A673 (cell line): ENCODE measurements at regions not wholly inside any gene's neighbourhood (a gene's known extent, or its start where the extent isn't known, plus 50 kb on each side); places are given as distances from the start of the nearest gene placed in this dataset.

Experiments used
- BruUV-seq: library from RNA; stranded (reverse); fragments of 400-500 nt; replicated peaks from 2 replicates; lab custom pipeline; 2021; lab: Mats Ljungman, UMichigan
- CTCF ChIA-PET: fragments of 300-600 bp; sonication (Branson Sonifier 250); formaldehyde crosslinking; loops from one replicate; lab custom pipeline; 2022; ENCODE audit warnings: antibody characterized with exemption; lab: Charles Lee
- POLR2A ChIA-PET: fragments of 300-600 bp; sonication (Branson Sonifier 250); formaldehyde crosslinking; loops from one replicate; lab custom pipeline; 2022; ENCODE audit warnings: antibody characterized with exemption; ENCODE audit not compliant: low non-redundant PET; lab: Charles Lee
- DNase-seq: peaks from one replicate; pipeline ENCODE4 v3.0.0-alpha.2; 2015; ENCODE audit warnings: low spot score
- H3K27ac ChIP-seq: fragments of 200-600 bp; sonication (generic); 2 replicates; pipeline ENCODE4 v1.5.1; 2016; ENCODE audit warnings: mixed run types, low read depth, mild to moderate bottlenecking, mixed read lengths, antibody characterized with exemption, low read length; ENCODE audit not compliant: poor library complexity, severe bottlenecking
- H3K27me3 ChIP-seq: fragments of 200-600 bp; sonication (generic); replicated peaks from 2 replicates; pipeline ENCODE4 v1.6.1; 2017; ENCODE audit warnings: mixed run types, low read depth, mild to moderate bottlenecking, mixed read lengths, antibody characterized with exemption, low read length; ENCODE audit not compliant: insufficient read depth, poor library complexity
- H3K36me3 ChIP-seq: fragments of 200-600 bp; sonication (generic); 2 replicates; pipeline ENCODE4 v1.6.1; 2016; ENCODE audit warnings: mixed run types, mild to moderate bottlenecking, mixed read lengths, antibody characterized with exemption, low read length; ENCODE audit not compliant: insufficient read depth, poor library complexity, severe bottlenecking
- H3K4me1 ChIP-seq: fragments of 200-600 bp; sonication (generic); 2 replicates; pipeline ENCODE4 v1.6.1; 2017; ENCODE audit warnings: mixed run types, mild to moderate bottlenecking, mixed read lengths, antibody characterized with exemption, low read length; ENCODE audit not compliant: insufficient read depth, poor library complexity, severe bottlenecking
- H3K4me3 ChIP-seq: fragments of 200-600 bp; sonication (generic); 2 replicates; pipeline ENCODE4 v1.5.1; 2016; ENCODE audit warnings: low read depth, mixed run types, mild to moderate bottlenecking, mixed read lengths, low read length; ENCODE audit not compliant: poor library complexity, severe bottlenecking
- H3K9me3 ChIP-seq: fragments of 200-600 bp; sonication (generic); 2 replicates; pipeline ENCODE4 v1.6.1; 2016; ENCODE audit warnings: mixed run types, low read depth, mild to moderate bottlenecking, mixed read lengths, antibody characterized with exemption, low read length; ENCODE audit not compliant: poor library complexity, severe bottlenecking
- CTCF ChIP-seq: fragments of 300-800, 200-600 bp; sonication (generic); conservative IDR thresholded peaks from 2 replicates; pipeline ENCODE4 v1.5.1; 2017; ENCODE audit warnings: low read depth, mild to moderate bottlenecking, antibody characterized with exemption, low read length, moderate library complexity, mixed read lengths
- EZH2 ChIP-seq: fragments of 200-600 bp; sonication (generic); IDR thresholded peaks from 2 replicates; pipeline ENCODE4 v1.6.1; 2017; ENCODE audit warnings: borderline replicate concordance, low read depth, mild to moderate bottlenecking, mixed read lengths, antibody characterized with exemption, low read length; ENCODE audit not compliant: poor library complexity, severe bottlenecking
- intact Hi-C: fragments of 100-400 bp; cut with micrococcal nuclease; formaldehyde crosslinking; loops from one replicate; pipeline ENCODE4 v1.10.0; 2022; ENCODE audit not compliant: unreplicated experiment

GRCh38 chr9:23447944-23448343 is 378.1 kb downstream of the ELAVL2 start:
- DNase-seq, result no peak
- no peak overlapping the region for H3K4me3 ChIP-seq
- no TSS peak for BruUV-seq
- no peaks in the 10 kb centered on the region for H3K9me3 ChIP-seq
- ChIA-PET CTCF (no interaction called here), POLR2A (no interaction called here)
- H3K4me1 ChIP-seq, result no peaks in the 10 kb centered on the region
- H3K36me3 ChIP-seq, result no peaks in the 10 kb centered on the region
- TF ChIP-seq CTCF, result no peak
- TF ChIP-seq EZH2, result no peak
- no peaks in the 10 kb centered on the region for H3K27me3 ChIP-seq
- intact Hi-C loops, result no loop called here
- no peak overlapping the region for H3K27ac ChIP-seq

- no peak overlapping the region for H3K27ac ChIP-seq
- H3K4me3 ChIP-seq, result no peak overlapping the region
- H3K9me3 ChIP-seq, result no peaks in the 10 kb centered on the region
- TF ChIP-seq EZH2 (no peak), CTCF (no peak)
- ChIA-PET CTCF (no interaction called here), POLR2A (no interaction called here)
- H3K36me3 ChIP-seq, result no peaks in the 10 kb centered on the region
- intact Hi-C loops, result no loop called here
- DNase-seq, result no peak
- no peaks in the 10 kb centered on the region for H3K27me3 ChIP-seq
- no peaks in the 10 kb centered on the region for H3K4me1 ChIP-seq
- BruUV-seq, result no TSS peak
Measured at GRCh38 chr9:23451802-23452418, 374.1 kb downstream of the ELAVL2 start.

GRCh38 chr9:23464275-23464674 is 361.8 kb downstream of the ELAVL2 start:
- H3K36me3 ChIP-seq, result no peaks in the 10 kb centered on the region
- H3K4me3 ChIP-seq, result no peak overlapping the region
- no peaks in the 10 kb centered on the region for H3K9me3 ChIP-seq
- TF ChIP-seq EZH2 (no peak), CTCF (no peak)
- ChIA-PET CTCF (no interaction called here), POLR2A (no interaction called here)
- H3K4me1 ChIP-seq, result no peaks in the 10 kb centered on the region
- H3K27ac ChIP-seq, result no peak overlapping the region
- no TSS peak for BruUV-seq
- intact Hi-C loops, result no loop called here
- no peak for DNase-seq
- H3K27me3 ChIP-seq, result no peaks in the 10 kb centered on the region
